ENCODE measurements at regions not wholly inside any gene's neighbourhood (a gene's known extent, or its start where the extent isn't known, plus 50 kb on each side); places are given as distances from the start of the nearest gene placed in this dataset.

DNA sequence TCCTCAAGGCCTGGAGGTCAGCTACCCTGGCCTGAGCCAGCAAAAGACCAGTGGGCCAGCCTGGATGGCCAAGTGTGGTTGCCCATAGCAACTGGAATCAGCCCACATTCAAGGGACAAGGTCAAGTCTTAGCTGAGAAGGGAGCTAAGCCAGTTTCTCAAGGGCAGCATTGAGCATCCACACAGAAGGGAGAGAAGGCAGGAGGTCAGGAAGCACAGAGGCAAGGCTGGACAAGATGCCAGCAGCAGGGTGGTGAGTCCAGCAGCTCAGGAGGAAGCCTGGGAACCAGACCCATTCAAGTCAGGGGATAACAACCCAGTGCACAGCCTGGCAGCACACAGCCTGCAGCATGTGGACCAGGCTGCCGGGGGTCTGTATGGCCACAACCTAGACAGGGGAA is 54.0 kb upstream of the ZMIZ1 start:
- Histone ChIP-seq H3K9me3 (ENCODE audit: low read depth) (no peaks in the 10 kb centered on the region), H3K27me3 (no peaks in the 10 kb centered on the region), H3K4me3 (no peak overlapping the region), H3K4me1 (ENCODE audit: low read depth) (peaks cover 13% of the 10 kb centered on the region), H3K36me3 (no peaks in the 10 kb centered on the region), H3K27ac (no peak overlapping the region)
- DNase-seq (ENCODE audit: low read depth in 1 of 2, low spot score in 1 of 2), result no peak
- TF ChIP-seq, protein P1, sequence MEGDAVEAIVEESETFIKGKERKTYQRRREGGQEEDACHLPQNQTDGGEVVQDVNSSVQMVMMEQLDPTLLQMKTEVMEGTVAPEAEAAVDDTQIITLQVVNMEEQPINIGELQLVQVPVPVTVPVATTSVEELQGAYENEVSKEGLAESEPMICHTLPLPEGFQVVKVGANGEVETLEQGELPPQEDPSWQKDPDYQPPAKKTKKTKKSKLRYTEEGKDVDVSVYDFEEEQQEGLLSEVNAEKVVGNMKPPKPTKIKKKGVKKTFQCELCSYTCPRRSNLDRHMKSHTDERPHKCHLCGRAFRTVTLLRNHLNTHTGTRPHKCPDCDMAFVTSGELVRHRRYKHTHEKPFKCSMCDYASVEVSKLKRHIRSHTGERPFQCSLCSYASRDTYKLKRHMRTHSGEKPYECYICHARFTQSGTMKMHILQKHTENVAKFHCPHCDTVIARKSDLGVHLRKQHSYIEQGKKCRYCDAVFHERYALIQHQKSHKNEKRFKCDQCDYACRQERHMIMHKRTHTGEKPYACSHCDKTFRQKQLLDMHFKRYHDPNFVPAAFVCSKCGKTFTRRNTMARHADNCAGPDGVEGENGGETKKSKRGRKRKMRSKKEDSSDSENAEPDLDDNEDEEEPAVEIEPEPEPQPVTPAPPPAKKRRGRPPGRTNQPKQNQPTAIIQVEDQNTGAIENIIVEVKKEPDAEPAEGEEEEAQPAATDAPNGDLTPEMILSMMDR (IDR thresholded peaks at IDR 0.05; ENCODE audit: low read depth, low read length), result no peak

DNA sequence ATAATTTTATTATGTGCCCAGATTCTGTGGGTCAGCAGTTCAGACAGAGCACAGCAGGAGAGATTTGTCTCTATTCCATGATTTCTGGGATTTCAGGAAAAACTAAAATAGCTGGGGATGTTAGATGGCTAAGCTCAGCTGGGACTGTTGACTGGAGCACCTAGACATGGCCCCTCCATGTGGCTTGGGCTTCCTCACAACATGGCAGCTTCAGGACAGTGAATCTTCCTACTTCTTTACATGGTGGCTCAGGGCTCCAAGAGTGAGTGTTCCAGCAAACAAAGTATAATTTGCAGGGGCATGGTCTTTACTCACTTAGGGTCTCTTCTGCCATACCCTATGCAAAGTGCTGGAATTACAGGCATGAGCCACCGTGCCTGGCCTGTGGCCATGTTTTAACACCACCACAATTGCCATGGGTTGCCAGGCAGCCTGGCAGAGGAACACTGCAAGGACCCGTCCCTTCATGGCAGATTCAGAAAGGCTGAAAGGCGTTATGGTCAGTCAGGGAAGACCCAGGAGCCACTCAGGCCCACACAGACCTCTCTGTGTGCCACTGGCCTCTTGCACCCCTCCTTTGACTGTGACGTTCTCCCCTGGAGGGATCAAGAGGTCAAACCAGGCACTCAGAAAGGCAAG is 50.8 kb upstream of the ZMIZ1 start:
- no peaks in the 10 kb centered on the region for H3K27me3 ChIP-seq
- H3K36me3 ChIP-seq, result no peaks in the 10 kb centered on the region
- TF ChIP-seq, protein P1 (IDR thresholded peaks at IDR 0.05; ENCODE audit: low read depth, low read length), result no peak
- H3K4me3 ChIP-seq, result no peak overlapping the region
- DNase-seq (ENCODE audit: low read depth in 1 of 2, low spot score in 1 of 2), result no peak
- H3K9me3 ChIP-seq (ENCODE audit: low read depth), result no peaks in the 10 kb centered on the region
- peak overlapping the region; percentile 84 for H3K27ac ChIP-seq
- peaks cover 20% of the 10 kb centered on the region for H3K4me1 ChIP-seq (ENCODE audit: low read depth)

DNA sequence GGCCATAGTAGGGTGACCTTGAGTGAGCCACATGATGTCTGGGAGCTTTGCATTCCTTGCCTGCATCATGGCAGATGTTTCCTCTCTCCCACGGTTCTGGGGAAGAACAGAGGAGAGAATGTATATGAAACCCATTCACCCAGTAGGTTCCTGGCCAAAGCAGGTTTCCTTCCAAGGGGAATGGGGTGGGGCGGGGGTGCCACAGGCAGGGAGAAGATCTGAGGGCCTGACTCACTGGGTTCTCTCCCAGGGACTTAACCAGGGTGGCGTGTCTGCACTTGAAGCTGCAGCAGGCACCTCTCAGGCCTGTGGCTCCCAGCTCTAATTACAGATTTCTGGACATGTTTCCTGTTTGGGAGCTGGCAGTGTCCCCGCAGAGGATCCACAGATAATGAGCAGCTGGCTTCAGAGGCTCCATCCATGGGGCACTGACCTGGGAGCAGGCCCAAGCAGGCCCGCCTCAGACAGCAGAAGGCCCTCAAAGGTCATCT is 50.2 kb upstream of the ZMIZ1 start:
- peak in 1 of 2 donors; percentile 37 for DNase-seq (ENCODE audit: low read depth in 1 of 2, low spot score in 1 of 2)
- H3K27ac ChIP-seq, result peak overlapping the region; percentile 84
- no peaks in the 10 kb centered on the region for H3K27me3 ChIP-seq
- no peak overlapping the region for H3K4me3 ChIP-seq
- H3K9me3 ChIP-seq (ENCODE audit: low read depth), result no peaks in the 10 kb centered on the region
- H3K36me3 ChIP-seq, result no peaks in the 10 kb centered on the region
- TF ChIP-seq, protein P1 (IDR thresholded peaks at IDR 0.05; ENCODE audit: low read depth, low read length), result no peak
- peaks cover 26% of the 10 kb centered on the region for H3K4me1 ChIP-seq (ENCODE audit: low read depth)

All from cardiac muscle cell (in vitro differentiated cells and primary cell).